ENCODE measurements at regions not wholly inside any gene's neighbourhood (a gene's known extent, or its start where the extent isn't known, plus 50 kb on each side); places are given as distances from the start of the nearest gene placed in this dataset.

- TF ChIP-seq, protein P1, sequence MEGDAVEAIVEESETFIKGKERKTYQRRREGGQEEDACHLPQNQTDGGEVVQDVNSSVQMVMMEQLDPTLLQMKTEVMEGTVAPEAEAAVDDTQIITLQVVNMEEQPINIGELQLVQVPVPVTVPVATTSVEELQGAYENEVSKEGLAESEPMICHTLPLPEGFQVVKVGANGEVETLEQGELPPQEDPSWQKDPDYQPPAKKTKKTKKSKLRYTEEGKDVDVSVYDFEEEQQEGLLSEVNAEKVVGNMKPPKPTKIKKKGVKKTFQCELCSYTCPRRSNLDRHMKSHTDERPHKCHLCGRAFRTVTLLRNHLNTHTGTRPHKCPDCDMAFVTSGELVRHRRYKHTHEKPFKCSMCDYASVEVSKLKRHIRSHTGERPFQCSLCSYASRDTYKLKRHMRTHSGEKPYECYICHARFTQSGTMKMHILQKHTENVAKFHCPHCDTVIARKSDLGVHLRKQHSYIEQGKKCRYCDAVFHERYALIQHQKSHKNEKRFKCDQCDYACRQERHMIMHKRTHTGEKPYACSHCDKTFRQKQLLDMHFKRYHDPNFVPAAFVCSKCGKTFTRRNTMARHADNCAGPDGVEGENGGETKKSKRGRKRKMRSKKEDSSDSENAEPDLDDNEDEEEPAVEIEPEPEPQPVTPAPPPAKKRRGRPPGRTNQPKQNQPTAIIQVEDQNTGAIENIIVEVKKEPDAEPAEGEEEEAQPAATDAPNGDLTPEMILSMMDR (IDR thresholded peaks at IDR 0.05 in 2 of 3, conservative IDR thresholded peaks at IDR 0.05 in 1 of 3; ENCODE audit: control insufficient read depth in 2 of 3, extremely low read depth in 1 of 3, insufficient read depth in 1 of 3, low read depth in 3 of 3, low read length in 3 of 3), result no peak
These were observed 383.6 kb upstream of the TPK1 start (continued) for GRCh38 chr7:145219461-145219860.

GRCh38 chr7:145216866-145217265 is 381.0 kb upstream of the TPK1 start:
- POLR2A ChIA-PET, result no interaction called here
- no peaks in the 10 kb centered on the region for H4K20me1 ChIP-seq (ENCODE audit: control insufficient read depth, insufficient read depth)
- no peak overlapping the region for H2AFZ ChIP-seq (ENCODE audit: control insufficient read depth, low read depth, low read length)
- H3K9me3 ChIP-seq (replicated peaks; ENCODE audit: control insufficient read depth, insufficient read depth, low read length), result no peaks in the 10 kb centered on the region
- DNase-seq (ENCODE audit: low read depth, low spot score) (no peak), ATAC-seq (no peak), FAIRE-seq (no peak)
- 4% methylated on average over 4 of the region's 4 CpGs for WGBS (ENCODE audit: insufficient coverage, insufficient replicate concordance, low lambda C conversion rate, missing lambda C conversion rate)
- intact Hi-C loops (cut with micrococcal nuclease; ENCODE audit: unreplicated experiment), result no loop called here
- CTCF ChIA-PET, result interaction anchor here (0.6 kb wide), 2 partner anchors 119 to 144 kb away, joined by 3 to 4 read pairs; no protein-coding TSS in a partner anchor
- no peak overlapping the region for H3K27ac ChIP-seq (ENCODE audit: control insufficient read depth, insufficient read depth)
- no peaks in the 10 kb centered on the region for H3K36me3 ChIP-seq (ENCODE audit: control insufficient read depth in 2 of 2, insufficient read depth in 2 of 2, low read length in 1 of 2)
- H3K9ac ChIP-seq (ENCODE audit: control insufficient read depth, insufficient read depth, low read length), result no peak overlapping the region
- H3K27me3 ChIP-seq (replicated peaks in 1 of 2; ENCODE audit: control insufficient read depth in 2 of 2, insufficient read depth in 2 of 2, low read length in 1 of 2), result no peaks in the 10 kb centered on the region
- no peaks in the 10 kb centered on the region for H3K79me2 ChIP-seq (ENCODE audit: control insufficient read depth, insufficient read depth, low read length)
- SMC1A ChIA-PET (ENCODE audit: uncharacterized antibody, unreplicated experiment), result interaction anchor here (0.6 kb wide), 1 partner anchor 353 kb away, joined by 3 read pairs; no protein-coding TSS in a partner anchor
- TF ChIP-seq ASH2L (IDR thresholded peaks at IDR 0.05; ENCODE audit: borderline replicate concordance, low read depth) (no peak), BACH1 (IDR thresholded peaks at IDR 0.05; ENCODE audit: borderline replicate concordance) (no peak), ATF2 (IDR thresholded peaks at IDR 0.05; ENCODE audit: low read length) (no peak)
- TF ChIP-seq, protein P2, sequence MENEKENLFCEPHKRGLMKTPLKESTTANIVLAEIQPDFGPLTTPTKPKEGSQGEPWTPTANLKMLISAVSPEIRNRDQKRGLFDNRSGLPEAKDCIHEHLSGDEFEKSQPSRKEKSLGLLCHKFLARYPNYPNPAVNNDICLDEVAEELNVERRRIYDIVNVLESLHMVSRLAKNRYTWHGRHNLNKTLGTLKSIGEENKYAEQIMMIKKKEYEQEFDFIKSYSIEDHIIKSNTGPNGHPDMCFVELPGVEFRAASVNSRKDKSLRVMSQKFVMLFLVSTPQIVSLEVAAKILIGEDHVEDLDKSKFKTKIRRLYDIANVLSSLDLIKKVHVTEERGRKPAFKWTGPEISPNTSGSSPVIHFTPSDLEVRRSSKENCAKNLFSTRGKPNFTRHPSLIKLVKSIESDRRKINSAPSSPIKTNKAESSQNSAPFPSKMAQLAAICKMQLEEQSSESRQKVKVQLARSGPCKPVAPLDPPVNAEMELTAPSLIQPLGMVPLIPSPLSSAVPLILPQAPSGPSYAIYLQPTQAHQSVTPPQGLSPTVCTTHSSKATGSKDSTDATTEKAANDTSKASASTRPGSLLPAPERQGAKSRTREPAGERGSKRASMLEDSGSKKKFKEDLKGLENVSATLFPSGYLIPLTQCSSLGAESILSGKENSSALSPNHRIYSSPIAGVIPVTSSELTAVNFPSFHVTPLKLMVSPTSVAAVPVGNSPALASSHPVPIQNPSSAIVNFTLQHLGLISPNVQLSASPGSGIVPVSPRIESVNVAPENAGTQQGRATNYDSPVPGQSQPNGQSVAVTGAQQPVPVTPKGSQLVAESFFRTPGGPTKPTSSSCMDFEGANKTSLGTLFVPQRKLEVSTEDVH (IDR thresholded peaks at IDR 0.05; ENCODE audit: low read depth, partially characterized antibody), result no peak
- no TSS peak for BruUV-seq (replicated peaks)
- H3K4me1 ChIP-seq (ENCODE audit: control insufficient read depth, insufficient read depth, low read length), result no peaks in the 10 kb centered on the region
- in situ Hi-C loops (cut with MboI), result no loop called here
- RAD21 ChIA-PET (ENCODE audit: unreplicated experiment), result no interaction called here
- H3K4me3 ChIP-seq, result no peak overlapping the region
- no peak overlapping the region for H3K4me2 ChIP-seq (ENCODE audit: control insufficient read depth, insufficient read depth)
